ACHN (cell line): ENCODE measurements at regions not wholly inside any gene's neighbourhood (a gene's known extent, or its start where the extent isn't known, plus 50 kb on each side); places are given as distances from the start of the nearest gene placed in this dataset.
"Not testable (repeated sequence)": the region's sequence is repeated elsewhere in the genome, so short reads cannot be mapped to it uniquely, and the experiment has no call there.

Experiments
- DNase-seq: peaks from one replicate; pipeline ENCODE4 v3.0.0-alpha.2; 2015
- in situ Hi-C: cut with HindIII; loops from 2 replicates; pipeline ENCODE4 v1.10.0; 2017; ENCODE audit warnings: low sequenced_read_pairs, low pct_ligation_motif_present, low pct_unique_long_range_greater_than_20kb

DNA sequence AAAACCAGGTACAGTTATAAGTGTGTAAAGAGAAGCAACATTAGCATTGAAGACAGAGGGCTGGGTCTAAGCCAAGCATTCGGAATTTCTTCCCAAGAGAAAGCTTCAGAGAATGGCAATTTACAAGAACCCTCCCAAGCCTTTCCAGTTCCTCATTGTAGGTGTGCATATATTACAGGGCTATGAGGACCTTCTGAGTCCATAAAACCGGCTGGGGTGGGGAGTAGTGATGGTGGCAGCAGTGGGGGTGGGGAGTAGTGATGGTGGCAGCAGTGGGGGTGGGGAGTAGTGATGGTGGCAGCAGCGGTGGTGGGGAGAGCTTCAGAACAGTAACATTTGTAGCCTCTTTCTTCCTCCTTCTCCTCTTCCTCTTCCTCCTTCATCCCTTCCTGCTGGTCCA, 368.7 kb upstream of the UMPS start:
- DNase-seq: no peak
- in situ Hi-C loops: no loop called here

DNA sequence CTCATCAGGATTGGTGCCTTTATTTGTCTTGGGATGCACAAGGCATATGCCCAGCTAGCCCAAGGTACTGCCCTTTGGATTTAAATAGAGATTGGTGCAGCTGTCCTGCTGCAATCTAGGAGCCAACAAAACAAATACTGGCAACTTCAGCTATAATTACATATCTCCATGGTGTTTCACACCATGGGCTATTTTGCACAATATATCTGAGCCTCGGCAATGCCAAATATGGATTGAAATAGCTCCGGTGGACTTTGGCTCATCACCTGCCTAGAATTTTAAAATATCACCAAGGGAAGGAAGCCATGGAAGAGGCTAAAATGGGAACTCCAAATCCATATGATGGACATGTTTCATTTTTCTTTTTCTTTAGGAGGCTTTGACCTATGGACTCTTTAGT, 367.8 kb upstream of the UMPS start:
- in situ Hi-C loops: no loop called here
- no peak for DNase-seq

DNA sequence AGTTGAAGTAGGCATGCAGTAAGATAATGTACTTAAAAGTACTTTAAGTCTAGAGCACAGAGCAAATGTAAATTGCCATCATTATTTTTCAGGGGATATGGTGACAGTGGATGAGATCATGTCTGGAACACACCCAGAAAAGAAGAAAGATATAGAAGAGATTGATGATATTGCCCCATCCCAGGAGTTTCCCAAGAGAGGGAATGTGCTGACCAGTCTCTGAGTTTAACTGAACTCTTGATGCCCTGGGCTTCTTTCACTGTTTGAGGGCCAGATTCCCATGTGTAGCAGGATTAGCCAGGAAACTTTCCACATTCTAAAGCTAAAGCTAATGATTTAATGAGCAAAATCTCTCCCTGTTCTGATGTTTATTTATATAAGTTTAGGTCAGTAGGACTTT, 366.8 kb upstream of the UMPS start:
- DNase-seq: no peak
- in situ Hi-C loops: no loop called here

DNA sequence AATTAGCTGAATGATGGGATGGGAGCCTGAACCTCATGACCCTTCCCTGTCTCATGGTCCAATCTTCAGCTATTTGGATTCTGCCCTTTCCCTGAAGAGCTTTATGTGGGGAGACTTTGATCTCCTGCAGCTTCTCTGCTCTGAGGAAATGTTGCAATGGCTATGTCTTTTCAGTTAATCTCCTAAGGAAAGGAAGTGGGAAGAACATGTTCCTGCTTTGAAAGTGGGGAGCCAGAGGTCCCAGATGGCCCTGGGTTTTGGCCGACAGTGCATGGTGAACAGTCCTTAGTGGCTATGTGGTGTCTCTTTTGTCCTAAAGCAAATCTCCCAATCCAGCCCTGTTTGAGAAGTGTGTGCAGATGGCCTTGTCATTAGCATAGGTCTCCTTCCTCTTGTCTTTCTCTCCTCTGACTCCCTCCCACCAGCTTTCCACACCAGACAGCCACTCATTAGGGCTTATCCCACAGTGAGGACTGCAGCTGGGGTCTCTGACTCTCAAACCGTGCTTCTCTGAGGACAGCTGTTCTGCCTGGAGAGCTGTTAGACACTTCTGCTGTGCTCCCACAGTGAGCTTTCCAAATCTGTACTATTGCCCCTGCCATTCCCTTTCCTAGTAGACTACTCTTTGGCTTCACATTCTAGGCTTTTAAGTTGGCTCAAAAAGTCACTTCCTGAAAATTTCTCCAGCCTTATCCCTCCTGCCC, 365.8 kb upstream of the UMPS start:
- in situ Hi-C loops: no loop called here
- DNase-seq: no peak

DNA sequence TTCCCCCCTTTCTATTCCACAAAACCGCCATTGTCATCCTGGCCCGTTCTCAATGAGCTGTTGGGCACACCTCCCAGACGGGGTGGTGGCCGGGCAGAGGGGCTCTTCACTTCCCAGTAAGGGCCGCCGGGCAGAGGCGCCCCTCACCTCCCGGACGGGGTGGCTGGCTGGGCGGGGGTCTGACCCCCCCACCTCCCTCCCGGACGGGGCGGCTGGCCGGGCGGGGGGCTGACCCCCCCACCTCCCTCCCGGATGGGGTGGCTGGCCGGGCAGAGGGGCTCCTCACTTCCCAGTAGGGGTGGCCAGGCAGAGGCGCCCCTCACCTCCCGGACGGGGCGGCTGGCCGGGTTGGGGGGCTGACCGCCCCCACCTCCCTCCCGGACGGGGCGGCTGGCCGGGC, 363.6 kb upstream of the UMPS start:
- DNase-seq, in situ Hi-C loops: not testable (repeated sequence)

DNA sequence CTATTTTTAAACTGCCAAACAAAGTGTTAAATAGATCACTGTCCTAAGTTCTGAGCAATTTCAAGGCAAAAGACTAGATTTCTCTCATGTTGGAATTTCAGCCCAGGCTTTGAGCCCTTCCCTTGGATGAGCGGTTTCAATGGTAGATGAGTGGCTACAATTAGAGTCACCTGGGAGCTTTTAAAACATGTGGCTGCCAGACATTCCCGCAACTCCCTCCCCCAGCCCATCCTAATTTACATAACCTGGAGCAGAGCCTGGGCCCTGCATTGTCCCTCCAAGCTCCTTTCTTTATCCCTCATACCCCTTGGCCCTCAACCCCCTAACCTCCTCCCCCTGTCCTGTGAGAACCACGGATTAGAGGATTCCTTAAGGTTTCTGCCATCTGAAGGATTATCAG, 357.5 kb upstream of the UMPS start:
- no peak for DNase-seq

DNA sequence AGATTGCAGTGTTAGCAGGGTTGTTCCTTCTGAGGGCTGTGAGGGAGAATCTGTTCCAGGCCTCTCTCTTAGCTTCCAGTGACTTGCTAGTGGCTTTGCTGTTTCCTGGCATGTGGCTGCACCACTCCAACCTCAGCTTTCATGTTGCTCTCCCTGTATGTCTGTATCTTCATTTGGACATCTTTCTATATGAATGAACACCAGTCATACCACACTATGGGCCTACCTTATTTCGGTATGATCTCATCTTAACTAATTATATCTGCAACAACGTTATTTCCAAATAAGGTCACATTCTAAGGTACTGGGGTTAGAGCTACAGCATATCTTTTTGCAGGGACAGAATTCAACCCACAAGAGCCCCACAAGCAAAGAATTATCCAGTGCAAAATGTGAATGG, 356.7 kb upstream of the UMPS start:
- in situ Hi-C loops: no loop called here

More for the DNA sequence above, 357.5 kb upstream of the UMPS start:
- in situ Hi-C loops: no loop called here

DNA sequence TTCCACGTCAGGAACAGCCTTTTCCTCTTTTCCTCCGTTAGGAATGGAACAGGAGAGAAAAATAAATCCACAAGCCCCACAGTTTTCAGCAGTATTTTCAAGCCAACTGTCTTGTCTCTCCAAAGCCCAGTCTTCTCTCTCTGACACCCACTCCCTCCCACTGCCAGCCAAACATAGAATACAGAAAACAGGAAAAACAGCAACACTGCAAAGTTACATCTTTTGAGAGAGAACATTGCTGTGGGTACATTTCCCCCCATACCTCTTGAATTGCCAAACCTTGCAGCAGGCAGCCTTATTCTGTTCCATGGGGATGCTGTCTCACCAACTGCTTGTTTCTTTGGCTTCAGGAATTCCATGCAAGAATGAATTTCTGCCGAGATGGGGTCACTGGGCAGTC, 355.7 kb upstream of the UMPS start:
- no peak for DNase-seq
- in situ Hi-C loops: no loop called here

More for the DNA sequence above, 356.7 kb upstream of the UMPS start:
- DNase-seq: no peak

DNA sequence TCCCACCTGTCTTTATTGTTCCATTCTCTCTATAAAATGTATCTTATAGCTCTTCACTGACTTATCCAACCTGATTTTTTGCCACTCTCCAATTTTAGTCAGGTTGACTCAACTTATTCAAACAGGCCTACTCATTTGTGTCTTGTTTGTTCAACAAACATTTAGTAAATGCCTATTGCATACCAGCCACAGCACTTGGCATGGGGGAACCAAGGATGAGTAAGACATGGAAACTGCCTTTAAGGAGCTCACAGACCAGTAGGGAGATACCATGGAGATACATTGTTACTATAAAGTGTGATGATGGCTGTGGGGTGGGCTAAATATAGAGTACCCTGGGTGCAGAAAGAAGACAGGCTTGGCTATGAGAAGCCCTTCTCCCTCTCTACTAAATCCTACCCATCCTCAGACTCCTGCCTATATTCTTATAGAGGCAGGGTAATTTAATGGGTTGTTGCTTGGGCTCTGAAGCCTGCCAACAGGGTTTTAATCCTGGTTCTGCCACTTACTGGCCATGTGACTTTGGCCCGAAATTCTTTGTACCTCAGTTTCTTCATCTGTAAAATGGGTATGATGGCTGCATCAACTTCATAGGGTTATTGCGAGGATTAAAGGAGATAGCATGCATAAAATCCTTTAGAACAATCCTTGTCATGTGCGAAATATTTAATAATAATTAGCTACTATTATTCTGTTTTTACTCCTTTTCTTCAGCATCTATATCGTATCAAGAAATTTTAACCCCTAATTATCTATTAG, 348.5 kb upstream of the UMPS start:
- DNase-seq: no peak
- in situ Hi-C loops: no loop called here

DNA sequence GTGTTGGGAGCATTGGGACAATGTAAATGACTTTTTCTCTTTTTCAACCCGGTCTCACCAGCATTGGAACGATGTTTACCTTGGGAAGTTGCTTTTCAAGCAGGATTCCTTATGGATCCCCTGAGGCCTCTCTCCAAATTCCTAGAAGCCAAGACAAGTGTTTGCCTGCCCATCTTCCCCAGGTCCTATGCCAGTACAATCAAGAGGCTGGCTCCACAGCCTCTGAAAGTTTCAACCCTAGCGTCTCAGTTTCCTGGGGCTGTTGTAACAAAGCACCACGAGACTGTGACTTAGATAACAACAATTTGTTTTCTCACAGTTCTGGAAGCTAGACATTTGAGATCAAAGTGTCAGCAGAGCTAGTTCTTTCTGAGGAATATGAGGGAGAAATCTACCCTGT, 347.2 kb upstream of the UMPS start:
- no peak for DNase-seq
- in situ Hi-C loops: no loop called here

DNA sequence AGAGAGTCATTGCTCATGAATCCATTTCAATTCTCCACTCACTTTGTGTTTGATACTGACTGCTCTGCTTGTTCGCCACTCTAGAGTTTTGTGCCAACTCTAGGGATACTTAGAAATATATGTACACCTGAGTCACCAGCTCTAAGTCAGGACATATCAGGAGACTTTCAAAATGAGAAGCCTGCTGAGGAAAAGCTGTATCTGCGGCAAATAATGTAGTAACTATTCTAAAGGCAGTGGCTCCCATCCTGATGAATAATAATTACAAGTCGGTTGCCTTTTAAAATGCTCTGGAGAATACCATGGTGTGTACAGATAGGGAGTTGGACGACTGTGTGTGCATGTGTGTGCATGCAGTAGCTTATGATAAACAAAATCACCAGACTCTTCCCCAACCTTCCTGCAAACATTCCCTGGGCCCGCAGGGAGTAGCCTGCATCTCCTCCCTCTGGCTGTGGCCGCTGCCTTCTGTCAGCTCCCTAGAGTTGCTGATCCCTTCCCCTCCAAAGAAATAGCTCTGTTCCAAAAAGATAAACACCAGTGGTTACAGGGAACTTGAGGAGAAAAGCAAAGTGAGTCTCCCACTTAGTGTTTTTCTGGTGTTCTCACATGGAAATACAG, 346.3 kb upstream of the UMPS start:
- no peak for DNase-seq
- in situ Hi-C loops: no loop called here

DNA sequence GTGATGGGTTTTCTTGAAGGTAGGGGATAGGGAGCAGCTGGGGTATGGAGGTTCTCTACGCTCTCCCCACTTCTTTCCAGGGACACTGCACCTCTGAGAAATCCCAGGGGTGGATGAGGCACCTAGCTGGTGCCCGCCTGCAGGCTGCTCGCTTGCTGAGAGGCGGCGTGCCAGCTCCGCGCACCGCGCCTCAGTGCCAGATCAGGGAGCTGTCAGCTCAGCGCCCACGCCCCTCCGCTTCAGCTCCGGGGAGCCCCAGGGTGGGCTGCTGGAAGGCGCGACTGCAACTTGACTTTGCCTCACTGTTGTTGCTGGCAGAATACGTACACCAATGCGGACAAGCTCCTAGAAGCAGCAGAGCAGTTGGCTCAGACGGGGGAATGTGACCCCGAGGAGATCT, 345.7 kb upstream of the UMPS start:
- in situ Hi-C loops: no loop called here
- DNase-seq: no peak

DNA sequence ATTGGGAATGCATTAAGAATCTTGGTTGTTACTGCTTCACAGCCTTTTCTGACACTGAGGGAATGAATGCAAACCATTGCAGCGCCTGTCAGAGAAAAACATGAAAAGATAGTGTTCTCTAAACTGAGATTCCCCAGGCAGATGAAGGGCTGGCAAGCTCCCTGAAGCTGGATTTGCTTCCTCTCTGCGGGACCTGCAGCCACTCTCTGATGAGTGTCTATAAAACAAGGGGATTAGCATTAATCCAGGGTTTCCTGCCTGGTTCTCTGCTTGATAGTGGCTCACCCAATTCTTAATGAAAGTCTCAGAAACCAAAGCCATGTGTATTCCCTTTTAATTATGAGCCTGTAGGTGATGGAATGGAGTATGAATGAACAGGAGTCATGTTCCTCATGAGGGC, 344.3 kb upstream of the UMPS start:
- in situ Hi-C loops: no loop called here
- DNase-seq: no peak

DNA sequence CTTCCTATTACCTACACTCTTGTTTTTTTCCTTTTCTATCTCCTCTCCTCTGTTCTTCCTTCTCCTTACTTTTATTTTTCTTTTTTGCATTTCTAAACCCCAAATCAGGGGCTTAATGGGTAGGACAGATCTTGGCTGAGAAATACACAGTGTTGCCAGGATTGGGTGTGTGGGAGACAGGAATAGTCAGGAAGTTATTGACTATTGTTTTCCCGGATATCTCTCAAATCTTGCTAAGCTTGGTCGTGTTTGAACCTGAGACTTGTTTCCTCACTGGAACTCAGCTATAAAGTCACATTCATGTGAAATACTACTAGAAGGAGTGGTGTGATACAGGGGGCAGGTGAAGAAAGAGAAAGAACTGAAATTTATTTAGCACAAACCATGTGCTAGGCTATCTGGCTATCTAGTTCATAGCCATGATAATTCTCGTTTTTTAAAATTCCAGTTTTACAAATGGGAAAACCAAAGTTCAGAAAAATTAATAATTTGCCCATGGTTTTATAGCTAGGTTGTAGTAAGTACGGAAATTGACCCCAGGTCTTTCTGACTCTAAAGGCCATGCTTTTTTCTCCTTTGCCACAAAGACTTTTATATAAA, 343.2 kb upstream of the UMPS start:
- in situ Hi-C loops: no loop called here
- DNase-seq: no peak

DNA sequence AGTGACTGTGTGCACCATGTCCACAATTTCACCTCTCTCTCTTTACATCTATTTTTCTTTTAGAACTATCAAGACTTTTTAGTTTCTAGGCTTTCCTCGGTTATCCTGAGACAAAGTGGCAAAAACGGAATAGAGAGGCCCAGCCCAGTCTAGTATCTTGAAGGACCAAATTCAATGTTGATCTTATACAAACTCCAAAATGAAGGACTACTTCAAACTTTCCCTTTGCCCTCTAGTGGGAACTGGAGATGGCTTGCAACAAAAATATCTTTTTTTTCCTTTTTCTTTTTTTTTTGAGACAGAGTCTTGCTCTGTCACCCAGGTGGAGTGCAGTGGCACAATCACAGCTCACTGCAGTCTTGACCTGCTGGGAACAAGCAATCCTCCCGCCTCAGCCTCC, 338.5 kb upstream of the UMPS start:
- in situ Hi-C loops: no loop called here
- no peak for DNase-seq

DNA sequence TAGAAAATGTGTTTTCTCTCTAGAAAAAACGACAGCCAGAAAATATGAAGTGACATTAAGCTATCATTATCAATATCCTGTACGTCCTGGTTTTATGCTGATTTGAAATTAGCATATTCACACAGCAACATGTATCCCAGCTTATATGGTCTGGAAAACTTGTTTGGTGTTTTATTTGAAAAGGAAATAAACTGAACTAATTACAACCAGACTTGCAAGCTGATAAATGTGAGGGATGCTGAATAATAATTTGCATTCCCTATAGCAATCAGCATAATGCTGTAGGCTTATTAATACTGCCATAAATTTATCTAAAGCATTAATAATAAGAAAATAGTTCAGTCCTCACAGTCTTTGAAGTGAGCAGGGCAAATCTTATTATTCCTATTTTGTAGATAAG, 336.9 kb upstream of the UMPS start:
- in situ Hi-C loops: no loop called here
- DNase-seq: no peak

DNA sequence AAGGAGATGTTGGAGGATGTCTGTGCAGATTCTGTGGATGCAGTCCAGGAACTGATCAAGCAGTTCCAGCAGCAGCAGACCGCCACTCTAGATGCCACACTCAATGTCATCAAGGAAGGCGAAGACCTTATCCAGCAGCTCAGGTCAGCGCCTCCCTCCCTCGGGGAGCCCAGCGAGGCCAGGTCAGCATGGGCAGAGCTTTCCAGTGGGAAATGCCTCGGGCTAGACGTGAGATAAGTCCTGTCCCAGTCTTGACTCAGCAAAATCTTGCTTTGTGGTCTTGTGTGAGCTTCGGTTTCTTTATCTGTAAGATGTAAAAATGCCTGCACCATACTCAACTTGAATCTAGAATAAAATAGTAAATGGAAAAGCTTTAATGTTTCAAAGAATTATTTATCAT, 335.1 kb upstream of the UMPS start:
- in situ Hi-C loops: no loop called here
- no peak for DNase-seq

DNA sequence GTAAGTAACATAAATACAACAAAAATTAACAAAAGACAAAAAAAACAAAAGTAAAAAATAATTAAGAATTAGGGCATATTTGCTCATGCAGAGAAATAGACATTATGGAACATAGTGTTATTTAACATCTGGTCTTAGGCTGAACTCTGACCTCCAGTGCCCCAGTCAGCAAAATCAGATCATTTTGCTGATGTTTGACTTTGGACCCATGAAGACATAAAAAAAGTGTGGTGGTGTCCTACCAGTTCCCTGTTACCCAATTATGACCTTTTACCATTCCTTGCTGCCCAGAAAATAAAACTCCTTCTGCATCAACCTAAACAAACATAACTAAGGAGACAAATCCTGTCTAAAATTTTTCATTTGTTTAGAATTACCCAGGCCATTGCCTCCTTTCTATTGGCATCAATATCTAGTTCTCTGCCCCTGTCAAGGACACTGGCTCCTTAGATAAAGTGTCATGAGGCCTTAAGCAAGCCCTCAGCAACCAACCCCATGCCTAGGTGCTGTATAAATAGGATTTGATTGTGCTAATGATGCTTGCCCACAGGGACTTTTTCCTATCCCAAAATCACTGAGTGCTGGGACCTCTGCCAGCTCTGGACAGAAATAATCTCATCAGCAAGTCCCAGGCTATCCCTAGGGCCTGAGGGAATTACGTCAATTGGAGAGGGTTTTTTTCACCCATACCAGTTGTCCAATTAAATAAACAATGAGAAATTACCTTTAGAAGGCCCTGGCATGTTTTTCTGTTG, 334.5 kb upstream of the UMPS start:
- no peak for DNase-seq
- in situ Hi-C loops: no loop called here
